GM21737 (cell line): ENCODE measurements at regions not wholly inside any gene's neighbourhood (a gene's known extent, or its start where the extent isn't known, plus 50 kb on each side); places are given as distances from the start of the nearest gene placed in this dataset.
"Not testable (repeated sequence)": the region's sequence is repeated elsewhere in the genome, so short reads cannot be mapped to it uniquely, and the experiment has no call there.

Source experiments
- ATAC-seq: cut with Tn5 transposase; IDR thresholded peaks from one replicate; pipeline ENCODE4 v1.9.1; 2021; ENCODE audit warnings: mild to moderate bottlenecking, moderate library complexity; ENCODE audit not compliant: unreplicated experiment

DNA sequence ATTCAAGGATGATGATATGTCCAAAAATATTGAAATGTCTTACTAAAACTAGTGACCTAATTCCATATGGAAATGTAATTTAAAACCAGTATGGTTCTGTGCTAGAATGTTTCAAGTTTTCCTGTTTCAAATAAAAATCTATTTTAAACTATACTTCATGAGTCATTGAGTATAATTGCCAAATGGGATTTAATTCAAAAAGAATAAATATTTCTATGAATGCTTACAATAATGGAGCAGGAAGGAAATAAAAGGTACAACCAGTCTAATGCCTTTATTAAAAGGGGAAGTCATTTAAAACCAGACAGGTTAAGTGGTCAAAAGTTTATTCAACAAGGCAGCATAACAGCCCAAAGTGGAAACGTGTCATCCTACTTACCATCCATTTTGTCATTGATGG is 2347.1 kb downstream of the PCDH7 start:
- ATAC-seq, result no peak

DNA sequence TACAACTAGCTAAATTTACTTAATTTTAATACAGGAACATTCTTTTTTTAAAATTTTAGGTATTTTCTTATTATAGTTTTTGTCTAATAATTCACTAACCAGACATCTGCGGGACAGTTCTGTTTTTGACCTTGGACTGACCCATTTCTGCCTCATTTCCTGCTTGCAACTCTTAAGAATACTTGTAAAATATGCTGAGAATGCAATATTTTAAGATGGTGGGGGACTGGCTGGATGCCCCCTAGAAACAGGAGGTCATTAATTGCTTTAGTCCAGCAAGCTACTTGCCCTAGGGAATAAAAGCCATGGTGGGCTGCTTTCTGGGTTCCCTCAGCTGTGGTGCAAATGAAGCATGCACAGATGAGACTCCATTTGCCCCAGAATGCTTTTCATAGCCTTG is 2348.4 kb downstream of the PCDH7 start:
- no peak for ATAC-seq

- no peak for ATAC-seq
Observed at GRCh38 chr4:33071535-33071934, 2351.4 kb downstream of the PCDH7 start.

- ATAC-seq, result no peak
Observed at GRCh38 chr4:33072298-33073089, 2352.3 kb downstream of the PCDH7 start.

- ATAC-seq, result no peak
Observed at GRCh38 chr4:33073811-33074210, 2353.6 kb downstream of the PCDH7 start.

DNA sequence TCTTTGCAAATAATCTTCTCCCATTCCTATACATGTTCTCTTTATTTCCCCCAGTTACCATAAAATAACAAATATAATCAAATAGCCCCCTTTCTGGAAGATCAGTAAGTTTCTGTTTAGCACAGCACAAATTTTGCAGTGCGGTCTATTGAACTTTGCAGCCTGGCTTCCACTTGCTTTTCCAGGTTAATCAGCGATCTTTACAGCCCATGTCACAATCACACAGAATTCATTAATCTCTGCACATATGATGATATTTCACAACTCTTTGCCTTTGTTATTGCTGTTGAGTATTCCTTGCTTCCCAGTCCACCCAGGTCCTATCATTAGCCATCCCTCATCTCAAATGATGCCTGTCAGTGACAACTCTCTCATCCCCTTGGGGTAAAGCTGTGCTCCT is 2358.0 kb downstream of the PCDH7 start:
- no peak for ATAC-seq

DNA sequence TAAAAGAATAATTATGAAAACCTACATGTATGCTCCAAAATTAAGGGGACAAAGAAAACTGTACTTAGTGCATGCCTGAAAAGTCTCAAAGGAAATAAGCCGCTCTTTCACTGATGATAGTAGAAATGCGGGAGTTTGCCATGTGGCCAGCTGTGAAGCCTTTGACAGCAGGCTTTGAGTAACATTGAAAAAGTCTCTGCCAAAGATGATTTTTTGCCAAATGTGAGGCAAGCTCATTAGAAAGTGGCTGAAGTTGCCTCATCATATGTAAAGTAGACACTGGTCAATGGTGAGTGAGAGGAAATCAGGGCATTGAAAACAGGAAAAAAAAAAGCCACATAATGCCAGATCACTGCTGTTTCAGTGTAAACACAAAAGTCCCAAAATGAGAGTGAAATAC is 2360.1 kb downstream of the PCDH7 start:
- ATAC-seq, result no peak

DNA sequence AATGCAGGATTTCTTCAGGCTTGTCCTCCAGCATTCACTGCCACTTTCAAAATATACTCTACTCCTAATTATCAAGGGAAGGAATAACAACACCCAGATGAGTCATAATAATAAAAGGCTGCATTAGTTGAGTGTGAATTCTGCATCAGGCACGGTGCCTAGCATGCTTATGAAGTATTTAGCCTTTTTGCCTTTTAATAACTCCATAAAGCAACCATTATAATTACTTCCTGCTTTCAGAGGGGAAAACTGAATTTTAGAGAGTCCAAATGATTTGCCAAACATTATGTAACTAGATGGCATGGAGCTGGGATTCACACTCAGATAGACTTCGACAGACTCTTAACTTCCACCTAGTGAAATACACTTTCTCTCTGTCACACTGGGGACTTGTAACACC is 2365.5 kb downstream of the PCDH7 start:
- no peak for ATAC-seq

DNA sequence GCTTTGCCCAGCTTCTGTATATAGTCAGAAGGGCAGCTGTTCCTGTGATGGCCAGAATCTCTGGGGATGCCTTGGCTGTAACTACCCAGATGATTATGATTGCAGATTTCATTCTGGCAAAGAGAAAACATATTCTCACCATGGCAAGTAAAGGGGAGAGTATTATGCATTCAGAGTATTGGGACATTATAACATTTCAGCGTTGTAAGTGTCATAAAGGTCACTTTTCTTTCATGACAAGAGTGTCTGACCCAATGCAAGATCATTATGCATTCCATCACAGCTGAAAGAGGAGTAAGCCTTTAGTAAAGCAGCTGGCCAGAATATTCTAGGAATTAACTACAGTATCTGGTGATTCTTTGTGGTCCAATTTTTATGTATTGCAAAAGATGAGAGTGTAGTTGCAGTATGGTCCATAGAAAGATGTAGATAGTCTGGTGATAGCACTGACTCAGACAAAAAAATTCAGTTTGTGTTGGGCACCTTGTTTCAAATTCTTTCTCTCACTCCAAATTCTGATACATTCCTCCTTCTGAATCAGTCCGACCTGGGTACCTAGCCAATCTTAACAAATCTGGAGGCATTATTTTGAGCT is 2366.3 kb downstream of the PCDH7 start:
- ATAC-seq, result no peak

- ATAC-seq, result no peak
Observed at GRCh38 chr4:33088713-33089112, 2368.5 kb downstream of the PCDH7 start.

- ATAC-seq, result no peak
Observed at GRCh38 chr4:33090910-33091309, 2370.7 kb downstream of the PCDH7 start.

GRCh38 chr4:33091961-33092360 is 2371.8 kb downstream of the PCDH7 start:
- no peak for ATAC-seq

DNA sequence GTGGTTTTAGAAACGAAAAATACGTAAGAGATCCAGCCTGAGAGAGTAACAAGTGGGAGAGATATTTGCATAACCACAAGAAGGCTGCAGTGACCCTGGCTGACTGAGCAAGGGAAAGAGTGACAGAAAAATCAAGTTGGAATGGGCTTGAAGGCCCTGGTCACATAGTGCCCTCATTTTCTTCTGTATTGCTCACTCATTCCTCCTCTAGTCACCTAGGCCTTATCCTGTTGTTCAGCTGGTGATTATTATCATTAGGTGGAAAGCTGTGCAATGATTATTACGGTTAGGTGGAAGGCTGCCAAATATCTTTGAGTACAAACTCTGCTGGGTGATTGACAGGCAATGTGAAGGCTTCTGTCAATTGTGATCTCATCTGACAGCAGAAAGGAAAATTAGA is 2384.1 kb downstream of the PCDH7 start:
- peak; percentile 72 for ATAC-seq

DNA sequence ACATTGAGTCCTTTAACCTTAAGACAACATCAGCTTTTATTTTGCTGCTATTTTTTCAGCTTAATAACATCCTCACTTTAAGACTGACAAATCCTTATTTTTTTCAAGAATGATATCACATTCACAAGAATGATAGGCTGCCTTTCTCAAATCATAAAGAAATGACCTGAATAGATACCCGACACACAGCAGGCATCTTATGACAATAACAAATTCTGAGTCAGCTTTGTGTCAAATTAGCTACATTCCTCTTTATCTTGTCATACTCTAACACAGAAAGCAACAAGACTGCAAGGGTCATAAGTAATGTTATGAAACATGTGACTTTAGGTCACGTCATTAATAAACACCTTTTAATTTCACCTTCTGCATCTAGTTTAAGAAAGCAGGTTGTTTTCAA is 2387.6 kb downstream of the PCDH7 start:
- ATAC-seq, result no peak

GRCh38 chr4:33111117-33111516 is 2390.9 kb downstream of the PCDH7 start:
- no peak for ATAC-seq

DNA sequence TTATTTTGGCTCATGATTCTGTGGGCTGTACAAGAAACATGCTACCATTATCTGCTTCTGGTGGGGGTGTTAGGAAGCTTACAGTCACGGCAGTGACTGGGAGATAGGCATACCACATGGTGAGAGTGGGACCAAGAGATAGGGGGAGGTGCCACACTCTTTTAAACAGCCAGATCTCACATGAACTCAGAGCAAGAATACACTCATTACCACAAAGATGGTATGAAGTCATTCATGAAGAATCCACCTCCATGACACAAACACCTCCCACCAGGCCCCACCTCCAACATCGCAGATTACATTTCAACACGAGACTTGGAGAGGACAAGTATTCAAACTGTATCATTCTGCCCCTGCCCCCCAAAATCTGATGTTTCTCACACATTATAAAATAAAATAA is 2396.7 kb downstream of the PCDH7 start:
- ATAC-seq, result no peak

GRCh38 chr4:33126002-33126401 is 2405.8 kb downstream of the PCDH7 start:
- ATAC-seq, result no peak

GRCh38 chr4:33130662-33131061 is 2410.5 kb downstream of the PCDH7 start:
- not testable (repeated sequence) for ATAC-seq

- ATAC-seq, result no peak
Observed at GRCh38 chr4:33133723-33134122, 2413.6 kb downstream of the PCDH7 start.

DNA sequence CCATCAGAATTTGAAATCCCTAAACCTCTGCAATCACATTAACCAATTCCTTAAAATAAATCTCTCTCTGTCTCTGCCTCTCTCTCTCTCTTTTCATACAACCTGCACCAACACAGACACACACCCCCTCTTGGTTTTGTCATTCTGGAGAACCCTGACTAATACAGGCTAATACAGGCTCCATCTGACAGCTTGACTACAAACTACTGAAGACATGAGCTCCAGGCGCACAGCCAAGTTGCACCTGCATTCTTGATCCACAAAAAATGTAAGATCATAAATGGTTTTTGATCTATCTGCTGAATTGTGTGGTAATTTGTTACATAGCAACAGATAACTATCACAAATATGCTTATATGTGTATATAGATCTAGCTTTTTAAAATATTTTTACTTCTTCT is 2414.2 kb downstream of the PCDH7 start:
- no peak for ATAC-seq

DNA sequence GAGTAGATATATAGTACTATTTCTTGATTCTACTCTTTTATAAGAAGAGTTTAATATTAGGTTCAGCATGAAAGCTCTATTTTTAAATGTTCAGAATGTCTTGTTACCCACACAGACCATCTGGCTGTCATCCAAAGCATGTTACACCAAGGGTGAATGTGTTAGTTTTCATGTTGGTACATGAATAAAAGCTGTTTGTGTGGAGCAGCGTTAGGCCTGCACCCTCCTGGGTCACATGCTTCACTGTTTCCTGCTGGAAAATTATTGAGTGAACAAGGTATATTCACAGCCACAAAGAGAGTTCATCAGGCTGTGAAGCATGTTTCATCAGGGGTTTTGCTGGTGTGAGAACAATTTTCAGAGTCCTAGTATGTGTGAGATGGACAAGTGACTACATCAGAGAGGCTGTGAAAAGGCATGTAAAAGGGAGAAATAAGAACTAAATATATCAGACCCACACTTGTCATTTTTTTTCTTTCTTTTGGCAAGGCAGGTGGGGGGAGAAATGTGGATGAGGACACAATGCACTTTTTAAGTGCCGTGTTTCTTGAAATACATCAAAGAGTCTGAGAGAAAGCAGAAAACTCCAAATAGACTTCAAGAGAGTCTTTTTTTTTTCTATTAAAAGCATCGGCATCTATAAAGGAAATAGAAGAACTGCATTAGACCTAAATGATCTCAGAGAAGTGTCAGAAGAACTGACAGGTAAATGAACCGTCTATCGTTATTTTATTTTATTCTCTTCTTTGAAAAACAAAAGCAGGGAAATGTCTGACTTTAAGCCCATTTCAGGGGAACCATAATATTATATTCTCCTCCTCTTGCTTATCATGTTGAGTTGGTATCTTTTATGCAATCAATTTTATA is 2429.7 kb downstream of the PCDH7 start:
- no peak for ATAC-seq

GRCh38 chr4:33150525-33150910 is 2430.3 kb downstream of the PCDH7 start:
- no peak for ATAC-seq
